NCI-H510A (cell line): ENCODE measurements at regions not wholly inside any gene's neighbourhood (a gene's known extent, or its start where the extent isn't known, plus 50 kb on each side); places are given as distances from the start of the nearest gene placed in this dataset.
"Not testable (repeated sequence)": the region's sequence is repeated elsewhere in the genome, so short reads cannot be mapped to it uniquely, and the experiment has no call there.

ENCODE experiments used
- DNase-seq: peaks from one replicate; lab custom pipeline; 2025; lab: John Stamatoyannopoulos, UW

GRCh38 chr3:128549283-128550112, 56.5 kb upstream of the GATA2 start:
- DNase-seq = no peak

GRCh38 chr3:128548426-128549282, 55.7 kb upstream of the GATA2 start:
- no peak for DNase-seq

- no peak for DNase-seq
Observed at GRCh38 chr3:128548021-128548420, 55.0 kb upstream of the GATA2 start.

GRCh38 chr3:128547368-128547987, 54.5 kb upstream of the GATA2 start:
- DNase-seq = no peak

- DNase-seq = no peak
Observed at GRCh38 chr3:128546646-128547045, 53.6 kb upstream of the GATA2 start.

GRCh38 chr3:128545120-128545752, 52.2 kb upstream of the GATA2 start:
- no peak for DNase-seq

GRCh38 chr3:128544190-128544589, 51.2 kb upstream of the GATA2 start:
- no peak for DNase-seq

GRCh38 chr3:128543570-128544174, 50.7 kb upstream of the GATA2 start:
- not testable (repeated sequence) for DNase-seq
